ENCODE measurements at regions not wholly inside any gene's neighbourhood (a gene's known extent, or its start where the extent isn't known, plus 50 kb on each side); places are given as distances from the start of the nearest gene placed in this dataset.

DNA sequence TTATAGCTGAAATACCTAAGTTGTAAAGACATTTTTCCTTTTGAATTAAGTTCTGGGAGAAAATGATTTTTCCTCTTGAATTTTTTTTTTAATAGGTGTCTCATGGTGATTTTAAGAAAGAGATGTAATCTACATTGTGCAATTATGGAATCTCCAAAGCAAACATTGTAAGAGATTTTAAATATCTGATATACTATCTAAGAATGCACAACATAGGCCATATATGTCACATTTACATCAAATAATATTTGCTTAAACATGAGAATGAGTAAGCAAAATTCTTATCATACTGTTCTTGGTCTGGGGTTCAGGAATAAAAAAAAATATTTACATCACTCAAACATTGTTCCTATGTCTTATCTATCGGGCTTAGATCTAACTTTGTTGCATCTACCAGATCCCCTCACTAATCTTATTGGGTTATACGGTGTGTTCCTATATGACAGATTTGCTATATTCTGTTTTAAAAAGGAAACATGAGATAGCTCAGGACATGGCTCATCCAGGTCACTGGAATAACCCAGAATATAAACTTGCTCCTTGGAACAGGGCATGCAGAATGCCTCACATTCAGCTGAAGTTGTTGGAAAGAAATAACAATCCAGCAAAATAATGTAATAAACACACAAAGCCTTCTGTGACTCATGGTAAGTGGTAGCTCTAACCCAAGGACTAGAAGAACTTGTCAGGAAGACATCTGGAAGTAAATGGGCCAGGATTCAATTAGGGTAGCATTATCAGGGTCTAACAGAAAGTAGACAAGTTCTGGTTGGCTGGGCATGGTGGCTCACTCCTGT, 794.7 kb downstream of the IPMK start:
- TF ChIP-seq OSR1 (CRISPR knock-in tag; IDR thresholded peaks at IDR 0.05) (no peak), SNAI2 (CRISPR knock-in tag; IDR thresholded peaks at IDR 0.05) (no peak), BACH2 (CRISPR knock-in tag; IDR thresholded peaks at IDR 0.05; ENCODE audit: borderline replicate concordance) (no peak), ARNTL (CRISPR knock-in tag; IDR thresholded peaks at IDR 0.05; ENCODE audit: borderline replicate concordance, low read depth) (no peak), ZNF565 (CRISPR knock-in tag; conservative IDR thresholded peaks at IDR 0.05; ENCODE audit: low read depth) (no peak), ISL1 (CRISPR knock-in tag; IDR thresholded peaks at IDR 0.05) (no peak), CSDC2 (CRISPR knock-in tag; IDR thresholded peaks at IDR 0.05) (no peak), TOX (CRISPR knock-in tag; IDR thresholded peaks at IDR 0.05; ENCODE audit: borderline replicate concordance) (no peak), PPARA (CRISPR knock-in tag; IDR thresholded peaks at IDR 0.05; ENCODE audit: borderline replicate concordance) (no peak), ZNF70 (CRISPR knock-in tag; IDR thresholded peaks at IDR 0.05) (no peak), ZFP30 (CRISPR knock-in tag; IDR thresholded peaks at IDR 0.05) (no peak), RARB (CRISPR knock-in tag; IDR thresholded peaks at IDR 0.05) (no peak), ESRRG (CRISPR knock-in tag; IDR thresholded peaks at IDR 0.05) (no peak), ZC3H10 (CRISPR knock-in tag; IDR thresholded peaks at IDR 0.05) (no peak), ZFP3 (CRISPR knock-in tag; IDR thresholded peaks at IDR 0.05) (no peak), GLIS3 (CRISPR knock-in tag; IDR thresholded peaks at IDR 0.05) (no peak)
- TF ChIP-seq, protein P1, sequence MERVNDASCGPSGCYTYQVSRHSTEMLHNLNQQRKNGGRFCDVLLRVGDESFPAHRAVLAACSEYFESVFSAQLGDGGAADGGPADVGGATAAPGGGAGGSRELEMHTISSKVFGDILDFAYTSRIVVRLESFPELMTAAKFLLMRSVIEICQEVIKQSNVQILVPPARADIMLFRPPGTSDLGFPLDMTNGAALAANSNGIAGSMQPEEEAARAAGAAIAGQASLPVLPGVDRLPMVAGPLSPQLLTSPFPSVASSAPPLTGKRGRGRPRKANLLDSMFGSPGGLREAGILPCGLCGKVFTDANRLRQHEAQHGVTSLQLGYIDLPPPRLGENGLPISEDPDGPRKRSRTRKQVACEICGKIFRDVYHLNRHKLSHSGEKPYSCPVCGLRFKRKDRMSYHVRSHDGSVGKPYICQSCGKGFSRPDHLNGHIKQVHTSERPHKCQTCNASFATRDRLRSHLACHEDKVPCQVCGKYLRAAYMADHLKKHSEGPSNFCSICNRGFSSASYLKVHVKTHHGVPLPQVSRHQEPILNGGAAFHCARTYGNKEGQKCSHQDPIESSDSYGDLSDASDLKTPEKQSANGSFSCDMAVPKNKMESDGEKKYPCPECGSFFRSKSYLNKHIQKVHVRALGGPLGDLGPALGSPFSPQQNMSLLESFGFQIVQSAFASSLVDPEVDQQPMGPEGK (CRISPR knock-in tag; IDR thresholded peaks at IDR 0.05; ENCODE audit: borderline replicate concordance): no peak
- TF ChIP-seq, protein P2, sequence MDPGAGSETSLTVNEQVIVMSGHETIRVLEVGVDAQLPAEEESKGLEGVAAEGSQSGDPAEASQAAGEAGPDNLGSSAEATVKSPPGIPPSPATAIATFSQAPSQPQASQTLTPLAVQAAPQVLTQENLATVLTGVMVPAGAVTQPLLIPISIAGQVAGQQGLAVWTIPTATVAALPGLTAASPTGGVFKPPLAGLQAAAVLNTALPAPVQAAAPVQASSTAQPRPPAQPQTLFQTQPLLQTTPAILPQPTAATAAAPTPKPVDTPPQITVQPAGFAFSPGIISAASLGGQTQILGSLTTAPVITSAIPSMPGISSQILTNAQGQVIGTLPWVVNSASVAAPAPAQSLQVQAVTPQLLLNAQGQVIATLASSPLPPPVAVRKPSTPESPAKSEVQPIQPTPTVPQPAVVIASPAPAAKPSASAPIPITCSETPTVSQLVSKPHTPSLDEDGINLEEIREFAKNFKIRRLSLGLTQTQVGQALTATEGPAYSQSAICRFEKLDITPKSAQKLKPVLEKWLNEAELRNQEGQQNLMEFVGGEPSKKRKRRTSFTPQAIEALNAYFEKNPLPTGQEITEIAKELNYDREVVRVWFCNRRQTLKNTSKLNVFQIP (CRISPR knock-in tag; IDR thresholded peaks at IDR 0.05; ENCODE audit: borderline replicate concordance, low read depth): no peak
- TF ChIP-seq, protein P3, sequence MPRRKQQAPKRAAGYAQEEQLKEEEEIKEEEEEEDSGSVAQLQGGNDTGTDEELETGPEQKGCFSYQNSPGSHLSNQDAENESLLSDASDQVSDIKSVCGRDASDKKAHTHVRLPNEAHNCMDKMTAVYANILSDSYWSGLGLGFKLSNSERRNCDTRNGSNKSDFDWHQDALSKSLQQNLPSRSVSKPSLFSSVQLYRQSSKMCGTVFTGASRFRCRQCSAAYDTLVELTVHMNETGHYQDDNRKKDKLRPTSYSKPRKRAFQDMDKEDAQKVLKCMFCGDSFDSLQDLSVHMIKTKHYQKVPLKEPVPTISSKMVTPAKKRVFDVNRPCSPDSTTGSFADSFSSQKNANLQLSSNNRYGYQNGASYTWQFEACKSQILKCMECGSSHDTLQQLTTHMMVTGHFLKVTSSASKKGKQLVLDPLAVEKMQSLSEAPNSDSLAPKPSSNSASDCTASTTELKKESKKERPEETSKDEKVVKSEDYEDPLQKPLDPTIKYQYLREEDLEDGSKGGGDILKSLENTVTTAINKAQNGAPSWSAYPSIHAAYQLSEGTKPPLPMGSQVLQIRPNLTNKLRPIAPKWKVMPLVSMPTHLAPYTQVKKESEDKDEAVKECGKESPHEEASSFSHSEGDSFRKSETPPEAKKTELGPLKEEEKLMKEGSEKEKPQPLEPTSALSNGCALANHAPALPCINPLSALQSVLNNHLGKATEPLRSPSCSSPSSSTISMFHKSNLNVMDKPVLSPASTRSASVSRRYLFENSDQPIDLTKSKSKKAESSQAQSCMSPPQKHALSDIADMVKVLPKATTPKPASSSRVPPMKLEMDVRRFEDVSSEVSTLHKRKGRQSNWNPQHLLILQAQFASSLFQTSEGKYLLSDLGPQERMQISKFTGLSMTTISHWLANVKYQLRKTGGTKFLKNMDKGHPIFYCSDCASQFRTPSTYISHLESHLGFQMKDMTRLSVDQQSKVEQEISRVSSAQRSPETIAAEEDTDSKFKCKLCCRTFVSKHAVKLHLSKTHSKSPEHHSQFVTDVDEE (CRISPR knock-in tag; IDR thresholded peaks at IDR 0.05): no peak
- TF ChIP-seq, protein P4, sequence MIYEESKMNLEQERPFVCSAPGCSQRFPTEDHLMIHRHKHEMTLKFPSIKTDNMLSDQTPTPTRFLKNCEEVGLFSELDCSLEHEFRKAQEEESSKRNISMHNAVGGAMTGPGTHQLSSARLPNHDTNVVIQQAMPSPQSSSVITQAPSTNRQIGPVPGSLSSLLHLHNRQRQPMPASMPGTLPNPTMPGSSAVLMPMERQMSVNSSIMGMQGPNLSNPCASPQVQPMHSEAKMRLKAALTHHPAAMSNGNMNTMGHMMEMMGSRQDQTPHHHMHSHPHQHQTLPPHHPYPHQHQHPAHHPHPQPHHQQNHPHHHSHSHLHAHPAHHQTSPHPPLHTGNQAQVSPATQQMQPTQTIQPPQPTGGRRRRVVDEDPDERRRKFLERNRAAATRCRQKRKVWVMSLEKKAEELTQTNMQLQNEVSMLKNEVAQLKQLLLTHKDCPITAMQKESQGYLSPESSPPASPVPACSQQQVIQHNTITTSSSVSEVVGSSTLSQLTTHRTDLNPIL (CRISPR knock-in tag; IDR thresholded peaks at IDR 0.05; ENCODE audit: low read depth): no peak
- ATAC-seq: no peak

DNA sequence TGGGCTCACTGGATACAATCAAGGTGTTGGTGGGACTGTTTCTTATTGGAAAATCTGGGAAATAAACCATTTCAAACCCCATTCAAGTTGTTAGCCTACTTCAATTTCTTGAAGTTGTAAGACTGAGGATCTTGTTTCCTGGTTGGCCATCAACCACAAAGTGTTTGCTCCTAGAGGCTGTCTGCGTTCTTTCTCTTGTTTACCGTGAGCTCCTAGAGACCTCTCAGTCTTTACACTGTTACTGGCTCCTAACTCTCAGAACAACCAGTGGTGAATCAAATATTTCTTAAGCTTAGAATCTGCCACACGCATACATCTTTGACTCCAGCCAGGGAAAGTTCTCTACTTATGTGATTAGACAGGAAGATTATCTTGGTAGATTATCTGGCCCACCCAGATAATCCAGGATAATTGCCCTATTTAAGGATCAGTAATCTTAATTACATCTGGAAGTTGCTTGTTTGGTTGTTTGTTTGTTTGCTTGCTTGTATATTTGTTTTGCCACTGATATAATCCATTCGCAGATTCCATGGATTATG, 798.7 kb downstream of the IPMK start:
- ATAC-seq: no peak
- no peak for TF ChIP-seq ZFP3 (CRISPR knock-in tag; IDR thresholded peaks at IDR 0.05)
- TF ChIP-seq TCF4 (CRISPR knock-in tag; IDR thresholded peaks at IDR 0.05; ENCODE audit: borderline replicate concordance): no peak

DNA sequence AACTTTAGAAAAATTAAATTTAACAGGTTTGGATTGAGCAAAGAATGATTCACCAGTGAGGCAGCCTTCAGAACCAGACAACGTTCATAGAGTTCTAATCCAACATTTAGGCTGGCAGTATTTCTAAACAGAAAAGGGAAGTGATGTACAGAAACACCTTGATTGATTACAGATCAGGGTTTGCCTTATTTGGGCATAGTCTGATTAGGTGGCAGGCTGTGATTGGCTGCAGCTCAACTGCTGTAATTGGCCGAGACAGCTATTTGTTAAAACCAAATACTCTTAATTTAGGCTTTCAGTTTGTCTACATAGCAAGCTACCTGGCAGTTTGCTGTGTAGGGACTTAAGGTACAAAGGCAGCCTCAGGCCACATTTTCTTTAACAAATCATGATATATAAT, 802.5 kb downstream of the IPMK start:
- no peak for ATAC-seq
- no peak for TF ChIP-seq ZC3H10 (CRISPR knock-in tag; IDR thresholded peaks at IDR 0.05)
- no peak for TF ChIP-seq BACH2 (CRISPR knock-in tag; IDR thresholded peaks at IDR 0.05; ENCODE audit: borderline replicate concordance)
- TF ChIP-seq ESRRG (CRISPR knock-in tag; IDR thresholded peaks at IDR 0.05): no peak
- TF ChIP-seq PPARA (CRISPR knock-in tag; IDR thresholded peaks at IDR 0.05; ENCODE audit: borderline replicate concordance): no peak
- TF ChIP-seq, protein P4 (CRISPR knock-in tag; IDR thresholded peaks at IDR 0.05; ENCODE audit: low read depth): no peak
- no peak for TF ChIP-seq RARB (CRISPR knock-in tag; IDR thresholded peaks at IDR 0.05)
- no peak for TF ChIP-seq TOX (CRISPR knock-in tag; IDR thresholded peaks at IDR 0.05; ENCODE audit: borderline replicate concordance)
- no peak for TF ChIP-seq ARNTL (CRISPR knock-in tag; IDR thresholded peaks at IDR 0.05; ENCODE audit: borderline replicate concordance, low read depth)
- no peak for TF ChIP-seq ZFP30 (CRISPR knock-in tag; IDR thresholded peaks at IDR 0.05)
- TF ChIP-seq, protein P5, sequence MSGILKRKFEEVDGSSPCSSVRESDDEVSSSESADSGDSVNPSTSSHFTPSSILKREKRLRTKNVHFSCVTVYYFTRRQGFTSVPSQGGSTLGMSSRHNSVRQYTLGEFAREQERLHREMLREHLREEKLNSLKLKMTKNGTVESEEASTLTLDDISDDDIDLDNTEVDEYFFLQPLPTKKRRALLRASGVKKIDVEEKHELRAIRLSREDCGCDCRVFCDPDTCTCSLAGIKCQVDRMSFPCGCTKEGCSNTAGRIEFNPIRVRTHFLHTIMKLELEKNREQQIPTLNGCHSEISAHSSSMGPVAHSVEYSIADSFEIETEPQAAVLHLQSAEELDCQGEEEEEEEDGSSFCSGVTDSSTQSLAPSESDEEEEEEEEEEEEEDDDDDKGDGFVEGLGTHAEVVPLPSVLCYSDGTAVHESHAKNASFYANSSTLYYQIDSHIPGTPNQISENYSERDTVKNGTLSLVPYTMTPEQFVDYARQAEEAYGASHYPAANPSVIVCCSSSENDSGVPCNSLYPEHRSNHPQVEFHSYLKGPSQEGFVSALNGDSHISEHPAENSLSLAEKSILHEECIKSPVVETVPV (CRISPR knock-in tag; IDR thresholded peaks at IDR 0.05): no peak
- TF ChIP-seq ZFP3 (CRISPR knock-in tag; IDR thresholded peaks at IDR 0.05): no peak
- no peak for TF ChIP-seq GLIS3 (CRISPR knock-in tag; IDR thresholded peaks at IDR 0.05)
- no peak for TF ChIP-seq SNAI2 (CRISPR knock-in tag; IDR thresholded peaks at IDR 0.05)
- no peak for TF ChIP-seq OSR1 (CRISPR knock-in tag; IDR thresholded peaks at IDR 0.05)
- TF ChIP-seq, protein P2 (CRISPR knock-in tag; IDR thresholded peaks at IDR 0.05; ENCODE audit: borderline replicate concordance, low read depth): no peak
- TF ChIP-seq TCF4 (CRISPR knock-in tag; IDR thresholded peaks at IDR 0.05; ENCODE audit: borderline replicate concordance): no peak
- no peak for TF ChIP-seq ISL1 (CRISPR knock-in tag; IDR thresholded peaks at IDR 0.05)
- TF ChIP-seq CSDC2 (CRISPR knock-in tag; IDR thresholded peaks at IDR 0.05): no peak
- no peak for TF ChIP-seq ZNF70 (CRISPR knock-in tag; IDR thresholded peaks at IDR 0.05)
